C4-2B (cell line): ENCODE measurements at regions not wholly inside any gene's neighbourhood (a gene's known extent, or its start where the extent isn't known, plus 50 kb on each side); places are given as distances from the start of the nearest gene placed in this dataset.

Experiments used
- ZFX ChIP-seq: fragments of 450-650 bp; IDR thresholded peaks from 2 replicates; pipeline ENCODE4 v1.6.1; 2017
- TF ChIP-seq, protein P1 (sequence below): fragments of 450-650 bp; conservative IDR thresholded peaks from 2 replicates; pipeline ENCODE4 v1.5.1; 2017; ENCODE audit warnings: mild to moderate bottlenecking

DNA sequence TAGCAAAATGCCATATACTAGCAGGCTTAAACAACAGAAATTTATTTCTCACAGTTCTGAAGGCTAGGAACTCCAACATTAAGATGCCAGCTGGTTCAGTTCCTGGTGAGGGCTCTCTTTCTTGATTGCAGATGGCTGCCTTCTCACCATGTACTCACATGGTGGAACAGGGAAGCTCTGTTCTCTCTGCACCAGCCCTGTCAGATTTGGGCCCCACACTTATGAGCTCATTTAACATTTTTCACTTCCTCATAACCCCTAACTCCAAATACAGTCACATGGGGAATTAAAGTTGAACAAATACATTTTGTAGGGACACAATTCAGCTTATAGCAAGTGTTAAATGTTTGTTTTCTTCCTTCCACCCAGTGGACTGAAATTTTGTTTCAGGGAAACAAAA lies 218.6 kb upstream of the TAC1 start:
- TF ChIP-seq, protein P1, sequence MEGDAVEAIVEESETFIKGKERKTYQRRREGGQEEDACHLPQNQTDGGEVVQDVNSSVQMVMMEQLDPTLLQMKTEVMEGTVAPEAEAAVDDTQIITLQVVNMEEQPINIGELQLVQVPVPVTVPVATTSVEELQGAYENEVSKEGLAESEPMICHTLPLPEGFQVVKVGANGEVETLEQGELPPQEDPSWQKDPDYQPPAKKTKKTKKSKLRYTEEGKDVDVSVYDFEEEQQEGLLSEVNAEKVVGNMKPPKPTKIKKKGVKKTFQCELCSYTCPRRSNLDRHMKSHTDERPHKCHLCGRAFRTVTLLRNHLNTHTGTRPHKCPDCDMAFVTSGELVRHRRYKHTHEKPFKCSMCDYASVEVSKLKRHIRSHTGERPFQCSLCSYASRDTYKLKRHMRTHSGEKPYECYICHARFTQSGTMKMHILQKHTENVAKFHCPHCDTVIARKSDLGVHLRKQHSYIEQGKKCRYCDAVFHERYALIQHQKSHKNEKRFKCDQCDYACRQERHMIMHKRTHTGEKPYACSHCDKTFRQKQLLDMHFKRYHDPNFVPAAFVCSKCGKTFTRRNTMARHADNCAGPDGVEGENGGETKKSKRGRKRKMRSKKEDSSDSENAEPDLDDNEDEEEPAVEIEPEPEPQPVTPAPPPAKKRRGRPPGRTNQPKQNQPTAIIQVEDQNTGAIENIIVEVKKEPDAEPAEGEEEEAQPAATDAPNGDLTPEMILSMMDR = no peak
- no peak for TF ChIP-seq ZFX
